IMR-90 (cell line): ENCODE measurements at regions not wholly inside any gene's neighbourhood (a gene's known extent, or its start where the extent isn't known, plus 50 kb on each side); places are given as distances from the start of the nearest gene placed in this dataset.

Experiments used
- ATAC-seq: fragments of 200-7000 bp; cut with Tn5 transposase; 2 replicates; pipeline ENCODE4 v1.9.1; 2020; ENCODE audit warnings: low read depth, mild to moderate bottlenecking, moderate library complexity
- BruUV-seq: library from RNA; stranded (reverse); fragments of 400-500 nt; replicated peaks from 2 replicates; lab custom pipeline; 2021; lab: Mats Ljungman, UMichigan
- CTCF ChIA-PET: fragments of 300-600 bp; formaldehyde crosslinking; extraction: SDS; loops from one replicate; lab custom pipeline; 2021; ENCODE audit warnings: antibody characterized with exemption; lab: Yijun Ruan, JAX
- POLR2A ChIA-PET: fragments of 300-600 bp; sonication (Branson Sonifier 250); formaldehyde crosslinking; loops from one replicate; lab custom pipeline; 2022; ENCODE audit warnings: antibody characterized with exemption; ENCODE audit not compliant: unreplicated experiment; lab: Charles Lee
- DNase-seq: peaks from one replicate; pipeline ENCODE4 v3.0.0; 2013
- H2AFZ ChIP-seq: replicated peaks from 2 replicates; pipeline ENCODE3; 2013; ENCODE audit warnings: low read length, mild to moderate bottlenecking; ENCODE audit not compliant: poor library complexity
- H2AK5ac ChIP-seq: 2 replicates; pipeline ENCODE4 v1.6.1; 2013; ENCODE audit warnings: low read depth, low read length, inconsistent platforms
- H2AK9ac ChIP-seq: replicated peaks from 2 replicates; pipeline ENCODE3; 2013; ENCODE audit warnings: mild to moderate bottlenecking, low read depth, low read length, moderate library complexity; ENCODE audit not compliant: poor library complexity
- H2BK120ac ChIP-seq: 2 replicates; pipeline ENCODE4 v1.6.1; 2013; ENCODE audit warnings: low read depth, low read length, inconsistent platforms
- H2BK15ac ChIP-seq: 3 replicates; pipeline ENCODE4 v1.6.1; 2013; ENCODE audit warnings: low read depth, low read length, inconsistent platforms
- H2BK20ac ChIP-seq: 2 replicates; pipeline ENCODE4 v1.6.1; 2013; ENCODE audit warnings: low read depth, mild to moderate bottlenecking, inconsistent platforms, low read length, moderate library complexity
- H2BK5ac ChIP-seq: 2 replicates; pipeline ENCODE4 v1.6.1; 2013; ENCODE audit warnings: mild to moderate bottlenecking, low read depth, low read length, inconsistent platforms; ENCODE audit not compliant: poor library complexity, severe bottlenecking
- H3K14ac ChIP-seq: replicated peaks from 2 replicates; pipeline ENCODE4 v1.6.1; 2013; ENCODE audit warnings: low read depth, low read length, inconsistent platforms
- H3K18ac ChIP-seq: 2 replicates; pipeline ENCODE4 v1.6.1; 2013; ENCODE audit warnings: low read depth, low read length, control low read depth
- H3K23ac ChIP-seq: 2 replicates; pipeline ENCODE4 v1.6.1; 2013; ENCODE audit warnings: low read depth, low read length, inconsistent platforms
- H3K27ac ChIP-seq: 2 replicates; pipeline ENCODE4 v1.5.1; 2013; ENCODE audit warnings: mild to moderate bottlenecking, control low read depth, low read length; ENCODE audit not compliant: insufficient read depth
- H3K27me3 ChIP-seq: 2 replicates; pipeline ENCODE4 v1.6.1; 2013; ENCODE audit warnings: low read length; ENCODE audit not compliant: control insufficient read depth, insufficient read depth
- H3K36me3 ChIP-seq: 2 replicates; pipeline ENCODE4 v1.6.1; 2013; ENCODE audit warnings: low read length, mixed read lengths; ENCODE audit not compliant: control insufficient read depth, insufficient read depth
- H3K4ac ChIP-seq: 2 replicates; pipeline ENCODE4 v1.6.1; 2013; ENCODE audit warnings: low read depth, low read length, inconsistent platforms
- H3K4me1 ChIP-seq: 2 replicates; pipeline ENCODE4 v1.6.1; 2013; ENCODE audit warnings: low read length, mixed read lengths; ENCODE audit not compliant: control insufficient read depth, insufficient read depth
- H3K4me2 ChIP-seq: 2 replicates; pipeline ENCODE4 v1.6.1; 2013; ENCODE audit warnings: low read depth, mild to moderate bottlenecking, control low read depth, low read length, moderate library complexity
- H3K4me3 ChIP-seq: 2 replicates; pipeline ENCODE4 v1.5.1; 2013; ENCODE audit warnings: low read depth, mild to moderate bottlenecking, control low read depth, low read length, moderate library complexity; ENCODE audit not compliant: insufficient read depth
- H3K56ac ChIP-seq: 2 replicates; pipeline ENCODE4 v1.6.1; 2013; ENCODE audit warnings: low read length, inconsistent platforms; ENCODE audit not compliant: insufficient read depth; ENCODE audit errors: extremely low read depth
- H3K79me1 ChIP-seq, 2 experiments: 2 replicates each; pipeline ENCODE4 v1.6.1; 2013; ENCODE audit warnings: low read length in 2 of 2, inconsistent platforms in 1 of 2, low read depth in 1 of 2
- H3K9ac ChIP-seq: 2 replicates; pipeline ENCODE4 v1.6.1; 2013; ENCODE audit warnings: low read depth, low read length, control low read depth
- H3K9me1 ChIP-seq: 2 replicates; pipeline ENCODE4 v1.6.1; 2013; ENCODE audit warnings: low read length, inconsistent platforms; ENCODE audit not compliant: insufficient read depth
- H3K9me3 ChIP-seq: 2 replicates; pipeline ENCODE4 v1.6.1; 2013; ENCODE audit warnings: low read length; ENCODE audit not compliant: control insufficient read depth, insufficient read depth
- H4K20me1 ChIP-seq: 2 replicates; pipeline ENCODE4 v1.6.1; 2013; ENCODE audit warnings: low read length, inconsistent platforms; ENCODE audit not compliant: insufficient read depth
- H4K5ac ChIP-seq: 2 replicates; pipeline ENCODE4 v1.6.1; 2013; ENCODE audit warnings: mild to moderate bottlenecking, low read depth, low read length, control low read depth
- H4K8ac ChIP-seq, 2 experiments: 2 replicates each; pipeline ENCODE4 v1.6.1; 2013; ENCODE audit warnings: low read depth in 2 of 2, low read length in 2 of 2, control low read depth in 1 of 2, inconsistent platforms in 1 of 2
- H4K91ac ChIP-seq: 2 replicates; pipeline ENCODE4 v1.6.1; 2013; ENCODE audit warnings: low read depth, low read length, inconsistent platforms; ENCODE audit not compliant: insufficient read depth
- BHLHE40 ChIP-seq: fragments of 150-350 bp; IDR thresholded peaks from 2 replicates; pipeline ENCODE4 v1.6.1; 2016; ENCODE audit warnings: mild to moderate bottlenecking, low read depth, low read length
- CEBPB ChIP-seq: IDR thresholded peaks from 2 replicates; pipeline ENCODE4 v1.6.1; 2012; ENCODE audit warnings: low read depth, low read length, improper control_type of control experiment
- CHD1 ChIP-seq: IDR thresholded peaks from 2 replicates; pipeline ENCODE4 v1.6.1; 2012; ENCODE audit warnings: low read depth, low read length, improper control_type of control experiment
- CTCF ChIP-seq: conservative IDR thresholded peaks from 2 replicates; pipeline ENCODE4 v1.5.1; 2012; ENCODE audit warnings: mild to moderate bottlenecking, low read depth, low read length, improper control_type of control experiment
- ELK1 ChIP-seq: fragments of 150-350 bp; IDR thresholded peaks from 2 replicates; pipeline ENCODE4 v1.6.1; 2016; ENCODE audit warnings: low read depth, mild to moderate bottlenecking, low read length, moderate library complexity, borderline replicate concordance
- FOS ChIP-seq: fragments of 150-350 bp; IDR thresholded peaks from 2 replicates; pipeline ENCODE4 v1.6.1; 2016; ENCODE audit warnings: low read depth, low read length
- MAFK ChIP-seq: IDR thresholded peaks from 2 replicates; pipeline ENCODE4 v1.6.1; 2012; ENCODE audit warnings: low read depth, low read length, improper control_type of control experiment
- MAZ ChIP-seq: IDR thresholded peaks from 2 replicates; pipeline ENCODE4 v1.6.1; 2012; ENCODE audit warnings: low read depth, mild to moderate bottlenecking, low read length, improper control_type of control experiment, moderate library complexity, borderline replicate concordance
- MXI1 ChIP-seq: IDR thresholded peaks from 2 replicates; pipeline ENCODE4 v1.6.1; 2012; ENCODE audit warnings: low read depth, mild to moderate bottlenecking, low read length, moderate library complexity, borderline replicate concordance
- NFE2L2 ChIP-seq: fragments of 150-350 bp; IDR thresholded peaks from 2 replicates; pipeline ENCODE4 v1.6.1; 2016; ENCODE audit warnings: low read depth, mild to moderate bottlenecking, low read length
- POLR2A ChIP-seq: IDR thresholded peaks from 2 replicates; pipeline ENCODE4 v1.6.1; 2012; ENCODE audit warnings: mild to moderate bottlenecking, low read depth, low read length
- RAD21 ChIP-seq: IDR thresholded peaks from 2 replicates; pipeline ENCODE4 v1.6.1; 2012; ENCODE audit warnings: low read length, improper control_type of control experiment
- RCOR1 ChIP-seq: IDR thresholded peaks from 2 replicates; pipeline ENCODE4 v1.6.1; 2012; ENCODE audit warnings: mild to moderate bottlenecking, low read length, improper control_type of control experiment; ENCODE audit not compliant: insufficient replicate concordance
- RFX5 ChIP-seq: IDR thresholded peaks from 2 replicates; pipeline ENCODE4 v1.8.0; 2012; ENCODE audit warnings: low read depth, mild to moderate bottlenecking, low read length, moderate library complexity
- SMC3 ChIP-seq: fragments of 150-350 bp; IDR thresholded peaks from 2 replicates; pipeline ENCODE4 v1.6.1; 2016; ENCODE audit warnings: low read depth, mild to moderate bottlenecking, antibody characterized with exemption, low read length, moderate library complexity
- USF2 ChIP-seq: fragments of 150-350 bp; IDR thresholded peaks from 2 replicates; pipeline ENCODE4 v1.6.1; 2017; ENCODE audit warnings: mild to moderate bottlenecking, antibody characterized with exemption, low read length, low read depth
- WGBS, 2 experiments: methylation state at CpG; one replicate each; pipeline versions ENCODE4 v1.1.5 to v1.1.7; 2013; ENCODE audit warnings: missing lambda C conversion rate in 2 of 2; ENCODE audit not compliant: insufficient read length in 1 of 2; ENCODE audit errors: extremely low coverage in 2 of 2; 5-methylcytosine and 5-hydroxymethylcytosine counted together
- dilution Hi-C: fragments of 300-500 bp; cut with HindIII; formaldehyde crosslinking; loops from one replicate; pipeline ENCODE4 v1.14.3; 2018; ENCODE audit warnings: low sequenced_read_pairs; ENCODE audit not compliant: unreplicated experiment
- in situ Hi-C: fragments of 300-500 bp; cut with MboI; formaldehyde crosslinking; loops from 3 replicates; pipeline ENCODE4 v1.14.3; 2019; ENCODE audit warnings: low sequenced_read_pairs, inconsistent platforms, mixed read lengths
- intact Hi-C: fragments of 100-400 bp; cut with micrococcal nuclease; formaldehyde crosslinking; loops from 2 replicates; pipeline ENCODE4 v1.10.0; 2022

GRCh38 chr5:91668261-91668660 lies 285.1 kb upstream of the ARRDC3 start:
- Histone ChIP-seq H4K8ac (no peak overlapping the region), H3K27ac (no peak overlapping the region), H2AFZ (no peak overlapping the region), H3K4ac (no peak overlapping the region), H3K27me3 (no peaks in the 10 kb centered on the region), H3K4me1 (no peaks in the 10 kb centered on the region), H3K79me1 (no peaks in the 10 kb centered on the region), H3K23ac (no peak overlapping the region), H2BK120ac (no peak overlapping the region), H4K5ac (no peak overlapping the region), H2BK5ac (no peak overlapping the region), H3K4me3 (no peak overlapping the region), H3K56ac (no peak overlapping the region), H3K9me3 (no peaks in the 10 kb centered on the region), H2AK5ac (no peak overlapping the region), H3K9me1 (no peaks in the 10 kb centered on the region), H4K91ac (no peak overlapping the region), H4K20me1 (no peaks in the 10 kb centered on the region), H3K18ac (no peak overlapping the region), H2AK9ac (no peak overlapping the region), H2BK15ac (no peak overlapping the region), H3K36me3 (no peaks in the 10 kb centered on the region), H3K4me2 (no peak overlapping the region), H3K14ac (no peak overlapping the region), H3K9ac (no peak overlapping the region), H2BK20ac (no peak overlapping the region)
- TF ChIP-seq ELK1, result no peak
- no peak for TF ChIP-seq RCOR1
- no peak for TF ChIP-seq FOS
- TF ChIP-seq RAD21, result no peak
- TF ChIP-seq RFX5, result no peak
- TF ChIP-seq BHLHE40, result no peak
- TF ChIP-seq USF2, result no peak
- TF ChIP-seq SMC3, result no peak
- no peak for TF ChIP-seq MAFK
- TF ChIP-seq NFE2L2, result no peak
- TF ChIP-seq CEBPB, result no peak
- no peak for TF ChIP-seq CHD1
- TF ChIP-seq MAZ, result no peak
- TF ChIP-seq POLR2A, result no peak
- TF ChIP-seq CTCF, result no peak
- TF ChIP-seq MXI1, result no peak
- ATAC-seq (no peak), DNase-seq (no peak)
- intact Hi-C loops, result no loop called here
- in situ Hi-C loops, result no loop called here
- no CpG with 5 or more reads among the region's 3 CpGs for WGBS, 2 experiments
- dilution Hi-C loops, result no loop called here
- ChIA-PET CTCF (no interaction called here), POLR2A (no interaction called here)
- BruUV-seq, result no TSS peak
